C1 segment of cervical spinal cord (tissue), 14 donors: ENCODE measurements at regions not wholly inside any gene's neighbourhood (a gene's known extent, or its start where the extent isn't known, plus 50 kb on each side); places are given as distances from the start of the nearest gene placed in this dataset.

ENCODE experiments used
- DNase-seq, 14 donors: peaks; one replicate each; lab custom pipeline; 2025; lab: John Stamatoyannopoulos, UW

GRCh38 chr10:92790440-92790839, 57.9 kb upstream of the EXOC6 start:
- no peak for DNase-seq

- DNase-seq, result no peak
Measured at GRCh38 chr10:92792661-92793060, 55.7 kb upstream of the EXOC6 start.
